Left ventricle myocardium inferior (tissue), 1 donor: ENCODE measurements at regions not wholly inside any gene's neighbourhood (a gene's known extent, or its start where the extent isn't known, plus 50 kb on each side); places are given as distances from the start of the nearest gene placed in this dataset.

Source experiments
- DNase-seq: peaks from one replicate; pipeline ENCODE4 v3.0.0-alpha.2; 2020
- H3K27ac ChIP-seq: fragments of 200-600 bp; replicated peaks from 2 replicates; pipeline ENCODE4 v1.8.0; 2021
- H3K27me3 ChIP-seq: fragments of 200-600 bp; 2 replicates; pipeline ENCODE4 v1.8.0; 2021; ENCODE audit warnings: low read depth
- H3K36me3 ChIP-seq: fragments of 200-600 bp; 2 replicates; pipeline ENCODE4 v1.8.0; 2021
- H3K4me1 ChIP-seq: fragments of 200-600 bp; 2 replicates; pipeline ENCODE4 v1.8.0; 2021
- H3K4me3 ChIP-seq: fragments of 200-600 bp; 2 replicates; pipeline ENCODE4 v1.8.0; 2021; ENCODE audit warnings: mild to moderate bottlenecking, moderate library complexity
- H3K9me3 ChIP-seq: fragments of 200-600 bp; replicated peaks from 2 replicates; pipeline ENCODE4 v1.8.0; 2021
- intact Hi-C: fragments of 100-400 bp; cut with micrococcal nuclease; formaldehyde crosslinking; loops from one replicate; pipeline ENCODE4 v1.11.0; 2022
- TF ChIP-seq, protein P1 (sequence below): fragments of 200-600 bp; IDR thresholded peaks from 2 replicates; pipeline ENCODE4 v1.8.0; 2021; ENCODE audit warnings: antibody characterized with exemption, mild to moderate bottlenecking, borderline replicate concordance
- donor health status: DM: no; HTN: yes; CAD: no; lungs with severe emphysema.

DNA sequence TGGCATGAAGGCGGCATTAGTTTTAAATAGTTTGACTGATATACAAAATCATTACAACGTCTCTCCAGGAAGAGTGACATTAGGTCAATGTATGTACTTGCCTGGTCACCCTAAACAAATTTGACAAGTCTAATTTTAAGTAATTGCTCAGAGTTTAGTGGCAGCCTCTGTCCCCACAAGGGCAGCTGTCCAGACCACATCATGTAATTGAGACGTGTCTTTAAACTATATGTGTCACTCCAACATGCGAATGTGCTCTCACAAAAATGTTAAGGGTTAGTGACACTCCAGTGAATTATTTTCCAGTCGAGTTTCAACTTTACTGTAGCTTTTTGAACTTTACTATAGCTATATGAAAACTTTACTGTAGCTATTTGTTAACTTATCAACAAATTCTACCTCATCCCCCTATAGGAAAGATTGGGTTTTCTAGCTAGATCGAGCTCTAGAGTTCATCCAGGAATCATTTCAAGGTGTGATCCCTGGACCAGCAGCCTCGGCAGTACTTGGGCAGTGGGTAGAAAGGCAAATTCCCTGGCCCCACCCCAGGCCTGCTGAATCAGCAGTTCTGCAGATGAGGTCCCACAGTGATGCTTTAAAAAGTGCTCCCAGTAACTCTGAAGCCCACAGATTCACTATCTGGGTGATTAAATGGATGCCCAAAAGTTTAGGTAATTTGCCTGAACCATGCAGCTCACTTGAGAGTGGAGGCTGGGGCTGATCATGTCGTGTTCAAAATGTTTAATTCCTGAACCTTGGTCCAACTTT, 66.4 kb upstream of the POU3F3 start:
- TF ChIP-seq, protein P1, sequence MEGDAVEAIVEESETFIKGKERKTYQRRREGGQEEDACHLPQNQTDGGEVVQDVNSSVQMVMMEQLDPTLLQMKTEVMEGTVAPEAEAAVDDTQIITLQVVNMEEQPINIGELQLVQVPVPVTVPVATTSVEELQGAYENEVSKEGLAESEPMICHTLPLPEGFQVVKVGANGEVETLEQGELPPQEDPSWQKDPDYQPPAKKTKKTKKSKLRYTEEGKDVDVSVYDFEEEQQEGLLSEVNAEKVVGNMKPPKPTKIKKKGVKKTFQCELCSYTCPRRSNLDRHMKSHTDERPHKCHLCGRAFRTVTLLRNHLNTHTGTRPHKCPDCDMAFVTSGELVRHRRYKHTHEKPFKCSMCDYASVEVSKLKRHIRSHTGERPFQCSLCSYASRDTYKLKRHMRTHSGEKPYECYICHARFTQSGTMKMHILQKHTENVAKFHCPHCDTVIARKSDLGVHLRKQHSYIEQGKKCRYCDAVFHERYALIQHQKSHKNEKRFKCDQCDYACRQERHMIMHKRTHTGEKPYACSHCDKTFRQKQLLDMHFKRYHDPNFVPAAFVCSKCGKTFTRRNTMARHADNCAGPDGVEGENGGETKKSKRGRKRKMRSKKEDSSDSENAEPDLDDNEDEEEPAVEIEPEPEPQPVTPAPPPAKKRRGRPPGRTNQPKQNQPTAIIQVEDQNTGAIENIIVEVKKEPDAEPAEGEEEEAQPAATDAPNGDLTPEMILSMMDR = no peak
- H3K27me3 ChIP-seq = peaks cover 41% of the 10 kb centered on the region

DNA sequence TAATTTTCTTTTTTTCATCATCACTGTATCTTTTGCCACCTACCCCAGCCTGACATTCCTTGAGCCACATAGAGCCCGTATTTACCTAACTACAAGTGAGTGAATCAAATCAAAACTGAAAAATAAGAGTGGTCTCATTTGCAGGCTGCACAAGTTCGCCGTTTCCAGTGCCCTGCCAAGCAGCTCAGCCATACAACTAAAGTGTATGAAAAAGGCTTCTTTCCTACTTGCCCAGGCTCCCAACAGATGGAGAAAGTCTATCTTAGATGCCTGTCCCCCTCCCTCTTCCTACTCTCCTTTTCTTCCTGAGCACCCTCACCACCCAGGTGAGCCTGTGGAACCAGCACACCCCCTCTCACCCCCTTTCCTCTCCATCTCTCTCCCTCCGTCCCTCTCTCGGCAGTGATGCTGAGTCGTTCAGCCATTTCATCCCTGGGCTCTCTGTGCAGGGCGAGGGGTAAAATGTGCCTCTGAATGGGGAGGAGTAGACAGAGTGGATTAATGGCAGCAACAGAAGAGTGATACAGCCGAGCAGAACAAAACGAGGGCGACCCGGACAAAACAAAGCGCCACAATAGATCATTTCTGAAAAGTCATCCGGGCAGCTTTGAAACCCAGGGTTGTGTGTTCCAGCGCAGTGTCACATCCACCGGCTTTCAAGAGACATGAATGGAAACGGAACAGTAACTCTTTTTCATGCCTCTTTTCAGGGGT, 65.0 kb upstream of the POU3F3 start:
- H3K4me3 ChIP-seq = no peak overlapping the region
- H3K4me1 ChIP-seq = peaks cover 7% of the 10 kb centered on the region
- intact Hi-C loops = no loop called here
- TF ChIP-seq, protein P1 = no peak
- no peaks in the 10 kb centered on the region for H3K36me3 ChIP-seq
- H3K27me3 ChIP-seq = peaks cover 55% of the 10 kb centered on the region
- DNase-seq = no peak
- H3K9me3 ChIP-seq = no peaks in the 10 kb centered on the region
- no peak overlapping the region for H3K27ac ChIP-seq

More for the DNA sequence above, 66.4 kb upstream of the POU3F3 start:
- Histone ChIP-seq H3K9me3 (no peaks in the 10 kb centered on the region), H3K4me1 (peaks cover 7% of the 10 kb centered on the region), H3K4me3 (no peak overlapping the region), H3K27ac (no peak overlapping the region), H3K36me3 (no peaks in the 10 kb centered on the region)
- DNase-seq = no peak
- intact Hi-C loops = no loop called here

DNA sequence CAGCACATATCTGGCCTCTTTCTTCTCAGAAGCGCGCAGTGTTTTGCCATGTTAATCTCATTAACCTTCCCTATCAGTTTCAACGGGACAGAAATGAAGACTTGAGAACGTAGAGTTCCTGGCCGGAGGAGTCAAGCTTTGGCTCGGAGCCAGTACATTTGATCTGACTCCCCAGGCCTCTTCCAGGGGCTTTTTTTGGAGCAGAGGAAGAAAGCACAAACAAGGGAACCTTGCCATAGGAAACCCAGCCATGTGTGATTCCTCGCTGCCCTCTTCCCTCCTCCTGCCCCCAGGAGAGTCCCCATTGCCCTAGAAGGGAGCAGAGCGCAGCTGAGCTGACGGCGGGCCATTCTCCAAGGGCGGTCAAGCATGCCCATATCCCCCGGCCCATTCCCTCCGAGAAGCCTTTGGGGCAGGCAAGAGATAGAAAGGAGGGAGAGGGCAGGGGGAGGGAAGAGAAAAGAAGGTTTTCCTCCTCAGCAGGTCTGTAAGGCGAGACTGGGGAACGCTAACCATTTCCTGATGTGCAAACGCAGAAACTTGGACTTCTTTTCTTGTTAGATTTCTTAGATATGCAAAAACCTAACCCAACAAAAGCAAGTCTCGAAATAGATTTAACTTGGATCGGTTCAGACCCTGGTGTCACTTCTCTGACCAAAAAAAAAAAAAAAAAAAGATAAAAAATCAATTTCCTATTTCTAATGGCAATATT, 63.7 kb upstream of the POU3F3 start:
- DNase-seq = no peak
- peaks cover 65% of the 10 kb centered on the region for H3K27me3 ChIP-seq
- no peaks in the 10 kb centered on the region for H3K36me3 ChIP-seq
- TF ChIP-seq, protein P1 = no peak
- no peak overlapping the region for H3K27ac ChIP-seq
- intact Hi-C loops = no loop called here
- no peak overlapping the region for H3K4me3 ChIP-seq
- peaks cover 7% of the 10 kb centered on the region for H3K4me1 ChIP-seq
- no peaks in the 10 kb centered on the region for H3K9me3 ChIP-seq

DNA sequence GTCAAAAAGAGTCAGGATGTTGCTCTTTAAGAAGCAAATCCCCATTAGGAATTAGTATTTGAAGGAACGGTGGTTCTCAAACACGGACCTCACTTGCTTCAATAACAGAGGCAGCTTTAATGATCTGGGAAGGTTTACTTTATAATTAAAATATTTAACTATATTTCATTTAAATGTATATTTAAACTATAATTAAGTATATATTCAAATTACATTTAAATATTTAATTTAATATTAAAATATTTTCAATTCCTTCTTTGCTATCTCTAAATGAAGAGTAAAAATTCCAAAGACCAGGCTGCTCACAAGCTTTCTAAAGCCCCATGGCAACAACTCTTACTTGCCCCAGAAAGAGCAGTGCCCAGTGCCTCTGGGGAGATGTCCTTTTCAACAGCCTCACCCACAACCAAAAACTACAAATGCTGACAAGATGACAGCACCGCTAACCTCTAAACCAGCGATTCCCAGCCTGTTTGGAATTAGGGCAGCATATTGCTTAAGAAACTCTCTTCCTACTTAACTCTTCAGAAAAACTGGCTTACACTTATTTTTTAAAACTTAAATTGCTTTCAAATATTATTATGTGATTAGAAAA, 62.9 kb upstream of the POU3F3 start:
- Histone ChIP-seq H3K36me3 (no peaks in the 10 kb centered on the region), H3K4me3 (no peak overlapping the region), H3K27ac (no peak overlapping the region), H3K27me3 (peaks cover 73% of the 10 kb centered on the region), H3K9me3 (no peaks in the 10 kb centered on the region), H3K4me1 (peaks cover 7% of the 10 kb centered on the region)
- TF ChIP-seq, protein P1 = no peak
- no peak for DNase-seq
- intact Hi-C loops = no loop called here

DNA sequence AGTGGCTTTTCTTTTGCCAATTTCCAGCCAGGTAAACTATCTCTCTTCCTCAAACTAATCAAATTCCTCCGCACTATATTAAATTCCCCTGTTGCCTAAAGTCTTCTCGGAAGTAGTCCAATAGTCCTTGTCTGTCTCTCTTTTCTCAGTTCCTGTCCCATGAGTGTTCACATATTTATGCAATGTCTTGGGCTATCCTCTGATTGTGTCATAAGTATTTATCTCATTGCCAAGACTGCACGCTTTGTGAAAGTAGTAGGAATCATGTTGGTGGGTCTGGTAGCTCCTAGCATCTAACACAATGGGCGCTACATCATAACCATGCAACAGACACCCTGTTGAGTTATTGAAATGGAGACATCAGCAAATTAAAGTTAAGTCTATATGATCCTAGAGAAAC, 59.9 kb upstream of the POU3F3 start:
- Histone ChIP-seq H3K36me3 (no peaks in the 10 kb centered on the region), H3K27me3 (peaks cover 62% of the 10 kb centered on the region), H3K27ac (no peak overlapping the region), H3K9me3 (no peaks in the 10 kb centered on the region), H3K4me1 (peaks cover 7% of the 10 kb centered on the region), H3K4me3 (no peak overlapping the region)
- no peak for DNase-seq
- intact Hi-C loops = no loop called here
- TF ChIP-seq, protein P1 = no peak
